Neural progenitor cell (in vitro differentiated cells): ENCODE measurements at regions not wholly inside any gene's neighbourhood (a gene's known extent, or its start where the extent isn't known, plus 50 kb on each side); places are given as distances from the start of the nearest gene placed in this dataset.

Source experiments
- DNase-seq: peaks from one replicate; pipeline ENCODE4 v3.0.0-alpha.2; 2016; ENCODE audit warnings: low spot score
- H2AFZ ChIP-seq: fragments of 200-600 bp; sonication (generic); replicated peaks from 2 replicates; pipeline ENCODE4 v1.6.1; 2016; ENCODE audit warnings: antibody characterized with exemption
- H3F3A ChIP-seq: fragments of 200-600 bp; sonication (generic); 2 replicates; pipeline ENCODE4 v1.6.1; 2016; ENCODE audit warnings: antibody characterized with exemption, low read depth
- H3K27ac ChIP-seq: fragments of 200-600 bp; sonication (generic); 2 replicates; pipeline ENCODE4 v1.5.1; 2016; ENCODE audit warnings: mild to moderate bottlenecking
- H3K27me3 ChIP-seq: fragments of 200-600 bp; sonication (generic); 2 replicates; pipeline ENCODE4 v1.6.1; 2016; ENCODE audit warnings: mild to moderate bottlenecking, moderate library complexity
- H3K36me3 ChIP-seq: fragments of 200-600 bp; sonication (generic); 2 replicates; pipeline ENCODE4 v1.5.1; 2016
- H3K4me1 ChIP-seq: fragments of 200-600 bp; sonication (generic); 2 replicates; pipeline ENCODE4 v1.6.1; 2016; ENCODE audit warnings: mixed run types
- H3K4me2 ChIP-seq: fragments of 200-600 bp; sonication (generic); 2 replicates; pipeline ENCODE4 v1.6.1; 2016
- H3K4me3 ChIP-seq: fragments of 200-600 bp; sonication (generic); 2 replicates; pipeline ENCODE4 v1.5.1; 2016
- H3K79me2 ChIP-seq: fragments of 200-600 bp; sonication (generic); 2 replicates; pipeline ENCODE4 v1.6.1; 2016; ENCODE audit warnings: low read depth
- H3K9ac ChIP-seq: fragments of 200-600 bp; sonication (generic); 2 replicates; pipeline ENCODE4 v1.6.1; 2016
- H3K9me3 ChIP-seq: fragments of 200-600 bp; sonication (generic); 2 replicates; pipeline ENCODE4 v1.5.1; 2016; ENCODE audit warnings: low read depth
- H4K20me1 ChIP-seq: fragments of 200-600 bp; sonication (generic); 2 replicates; pipeline ENCODE4 v1.6.1; 2016; ENCODE audit warnings: low read depth
- H3K27ac Mint-ChIP-seq: 3 replicates; pipeline ENCODE4 v1.8.0; 2021; ENCODE audit warnings: mixed read lengths
- H3K27me3 Mint-ChIP-seq: 2 replicates; pipeline ENCODE4 v1.8.0; 2022; ENCODE audit warnings: low read depth, mild to moderate bottlenecking, inconsistent platforms, moderate library complexity, mixed read lengths; ENCODE audit not compliant: insufficient read depth
- H3K36me3 Mint-ChIP-seq: 3 replicates; pipeline ENCODE4 v1.8.0; 2021; ENCODE audit warnings: mixed read lengths
- H3K4me1 Mint-ChIP-seq: 3 replicates; pipeline ENCODE4 v1.8.0; 2021; ENCODE audit warnings: mixed read lengths
- H3K4me3 Mint-ChIP-seq: 3 replicates; pipeline ENCODE4 v1.8.0; 2021; ENCODE audit warnings: mild to moderate bottlenecking, moderate library complexity, mixed read lengths
- H3K9me3 Mint-ChIP-seq: 3 replicates; pipeline ENCODE4 v1.8.0; 2020; ENCODE audit warnings: mixed read lengths
- EZH2 ChIP-seq: fragments of 200-600 bp; sonication (generic); IDR thresholded peaks from 2 replicates; pipeline ENCODE4 v1.6.1; 2017; ENCODE audit warnings: antibody characterized with exemption, mild to moderate bottlenecking, moderate library complexity
- EZH2phosphoT487 ChIP-seq: fragments of 200-600 bp; sonication (generic); IDR thresholded peaks from 2 replicates; pipeline ENCODE4 v1.6.1; 2017; ENCODE audit warnings: antibody characterized with exemption
- TF ChIP-seq, protein P1 (sequence below): fragments of 200-600 bp; sonication (generic); IDR thresholded peaks from 2 replicates; pipeline ENCODE4 v1.5.1; 2017; ENCODE audit warnings: antibody characterized with exemption, mild to moderate bottlenecking

DNA sequence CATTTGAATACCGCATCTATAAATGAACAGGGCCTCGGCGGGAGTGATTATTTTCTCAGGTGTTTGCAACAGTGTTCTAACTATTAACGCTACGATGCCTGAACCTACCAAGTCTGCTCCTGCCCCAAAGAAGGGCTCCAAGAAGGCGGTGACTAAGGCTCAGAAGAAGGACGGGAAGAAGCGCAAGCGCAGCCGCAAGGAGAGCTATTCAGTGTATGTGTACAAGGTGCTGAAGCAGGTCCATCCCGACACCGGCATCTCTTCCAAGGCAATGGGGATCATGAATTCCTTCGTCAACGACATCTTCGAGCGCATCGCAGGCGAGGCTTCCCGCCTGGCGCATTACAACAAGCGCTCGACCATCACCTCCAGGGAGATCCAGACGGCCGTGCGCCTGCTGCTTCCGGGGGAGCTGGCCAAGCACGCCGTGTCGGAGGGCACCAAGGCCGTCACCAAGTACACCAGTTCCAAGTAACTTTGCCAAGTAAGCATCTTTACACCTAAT, 70.9 kb downstream of the HFE start:
- Histone ChIP-seq H3K9ac (peak overlapping the region; percentile 61), H3K4me1 (no peaks in the 10 kb centered on the region), H4K20me1 (peaks cover 43% of the 10 kb centered on the region), H3K4me3 (peak overlapping the region; percentile 97), H3K36me3 (no peaks in the 10 kb centered on the region), H3K79me2 (peaks cover 55% of the 10 kb centered on the region), H3K27me3 (no peaks in the 10 kb centered on the region), H3F3A (peaks cover 39% of the 10 kb centered on the region), H3K9me3 (no peaks in the 10 kb centered on the region), H3K4me2 (peak overlapping the region; percentile 86), H3K27ac (peak overlapping the region; percentile 64), H2AFZ (no peak overlapping the region)
- Mint-ChIP-seq H3K27me3 (peaks cover 7% of the 10 kb centered on the region), H3K4me1 (peaks cover 25% of the 10 kb centered on the region), H3K27ac (peak overlapping the region; percentile 86), H3K9me3 (peaks cover 2% of the 10 kb centered on the region), H3K36me3 (peaks cover 3% of the 10 kb centered on the region), H3K4me3 (peak overlapping the region; percentile 98)
- TF ChIP-seq, protein P1, sequence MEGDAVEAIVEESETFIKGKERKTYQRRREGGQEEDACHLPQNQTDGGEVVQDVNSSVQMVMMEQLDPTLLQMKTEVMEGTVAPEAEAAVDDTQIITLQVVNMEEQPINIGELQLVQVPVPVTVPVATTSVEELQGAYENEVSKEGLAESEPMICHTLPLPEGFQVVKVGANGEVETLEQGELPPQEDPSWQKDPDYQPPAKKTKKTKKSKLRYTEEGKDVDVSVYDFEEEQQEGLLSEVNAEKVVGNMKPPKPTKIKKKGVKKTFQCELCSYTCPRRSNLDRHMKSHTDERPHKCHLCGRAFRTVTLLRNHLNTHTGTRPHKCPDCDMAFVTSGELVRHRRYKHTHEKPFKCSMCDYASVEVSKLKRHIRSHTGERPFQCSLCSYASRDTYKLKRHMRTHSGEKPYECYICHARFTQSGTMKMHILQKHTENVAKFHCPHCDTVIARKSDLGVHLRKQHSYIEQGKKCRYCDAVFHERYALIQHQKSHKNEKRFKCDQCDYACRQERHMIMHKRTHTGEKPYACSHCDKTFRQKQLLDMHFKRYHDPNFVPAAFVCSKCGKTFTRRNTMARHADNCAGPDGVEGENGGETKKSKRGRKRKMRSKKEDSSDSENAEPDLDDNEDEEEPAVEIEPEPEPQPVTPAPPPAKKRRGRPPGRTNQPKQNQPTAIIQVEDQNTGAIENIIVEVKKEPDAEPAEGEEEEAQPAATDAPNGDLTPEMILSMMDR: no peak
- TF ChIP-seq EZH2: no peak
- no peak for TF ChIP-seq EZH2phosphoT487
- DNase-seq: peak; percentile 90

- H2AFZ ChIP-seq: no peak overlapping the region
These were observed 71.5 kb downstream of the HFE start for GRCh38 chr6:26158581-26159356.

DNA sequence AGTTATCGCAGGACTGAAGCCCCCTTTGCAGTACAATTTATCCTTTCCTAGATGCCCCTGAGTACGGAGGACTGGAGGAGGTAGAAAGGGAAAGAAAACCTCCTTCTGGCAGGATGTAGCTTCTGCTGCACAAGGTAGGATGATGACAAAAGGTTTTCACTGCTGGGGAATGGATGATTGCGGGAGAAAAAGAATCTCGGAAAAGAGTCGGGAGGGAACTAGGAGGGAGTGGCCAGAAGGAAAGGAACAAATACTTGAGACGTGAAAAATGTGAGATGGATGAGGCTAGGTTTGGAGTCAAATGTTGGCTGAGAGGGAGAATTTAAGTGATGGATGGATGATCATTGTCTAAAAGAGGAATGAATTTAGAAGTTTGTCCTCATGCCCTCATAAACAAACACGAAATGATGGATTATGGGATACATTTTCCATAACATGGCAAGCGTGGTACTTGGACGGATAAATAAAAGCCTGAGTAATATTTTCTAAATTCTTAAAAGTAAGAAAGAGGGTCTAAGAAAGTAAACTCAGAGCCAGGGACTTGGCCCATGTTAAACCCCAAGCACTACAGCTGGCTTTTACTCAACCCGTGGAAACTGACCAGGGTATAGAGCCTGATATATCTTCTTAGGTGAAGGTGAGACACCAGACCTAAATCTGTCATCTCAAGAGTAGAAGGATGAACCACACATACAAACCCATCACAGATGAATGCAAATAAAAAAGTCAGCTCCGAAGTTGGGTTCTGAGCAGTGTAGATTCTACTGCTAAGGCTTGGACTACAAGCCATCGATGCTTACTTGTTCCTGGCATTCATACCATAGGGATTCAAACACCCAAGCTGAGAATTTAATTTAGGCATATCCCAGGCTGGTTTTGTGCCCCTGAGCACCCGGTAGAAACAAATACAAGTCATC, 72.4 kb downstream of the HFE start:
- Mint-ChIP-seq H3K4me3 (peak overlapping the region; percentile 98), H3K9me3 (peaks cover 2% of the 10 kb centered on the region), H3K27ac (peak overlapping the region; percentile 0), H3K4me1 (peaks cover 25% of the 10 kb centered on the region), H3K36me3 (peaks cover 12% of the 10 kb centered on the region), H3K27me3 (peaks cover 5% of the 10 kb centered on the region)
- Histone ChIP-seq H3K27me3 (no peaks in the 10 kb centered on the region), H3K79me2 (peaks cover 55% of the 10 kb centered on the region), H3K4me1 (no peaks in the 10 kb centered on the region), H4K20me1 (peaks cover 43% of the 10 kb centered on the region), H2AFZ (no peak overlapping the region), H3K36me3 (no peaks in the 10 kb centered on the region), H3K4me2 (peak overlapping the region; percentile 86), H3K9me3 (no peaks in the 10 kb centered on the region), H3F3A (peaks cover 39% of the 10 kb centered on the region), H3K27ac (peak overlapping the region; percentile 64), H3K4me3 (peak overlapping the region; percentile 97), H3K9ac (peak overlapping the region; percentile 61)
- no peak for DNase-seq
- TF ChIP-seq EZH2: no peak
- TF ChIP-seq, protein P1: no peak
- TF ChIP-seq EZH2phosphoT487: no peak

More at GRCh38 chr6:26158581-26159356, 71.5 kb downstream of the HFE start:
- H3K4me1 ChIP-seq: no peaks in the 10 kb centered on the region
- peaks cover 43% of the 10 kb centered on the region for H4K20me1 ChIP-seq
- no peak for DNase-seq
- Mint-ChIP-seq H3K27ac (peak overlapping the region; percentile 86), H3K9me3 (peaks cover 2% of the 10 kb centered on the region), H3K27me3 (peaks cover 7% of the 10 kb centered on the region), H3K4me3 (peak overlapping the region; percentile 98), H3K36me3 (peaks cover 7% of the 10 kb centered on the region), H3K4me1 (peaks cover 25% of the 10 kb centered on the region)
- H3K27ac ChIP-seq: peak overlapping the region; percentile 64
- peak overlapping the region; percentile 86 for H3K4me2 ChIP-seq
- peak overlapping the region; percentile 61 for H3K9ac ChIP-seq
- H3K36me3 ChIP-seq: no peaks in the 10 kb centered on the region
- no peaks in the 10 kb centered on the region for H3K9me3 ChIP-seq
- H3K27me3 ChIP-seq: no peaks in the 10 kb centered on the region
- TF ChIP-seq EZH2 (no peak), EZH2phosphoT487 (no peak)
- TF ChIP-seq, protein P1: no peak
- peak overlapping the region; percentile 97 for H3K4me3 ChIP-seq
- peaks cover 39% of the 10 kb centered on the region for H3F3A ChIP-seq
- peaks cover 55% of the 10 kb centered on the region for H3K79me2 ChIP-seq
